ENCODE measurements at regions not wholly inside any gene's neighbourhood (a gene's known extent, or its start where the extent isn't known, plus 50 kb on each side); places are given as distances from the start of the nearest gene placed in this dataset.

GRCh38 chr6:108734271-108734922, 113.8 kb upstream of the ARMC2 start:
- H3K4me1 ChIP-seq (ENCODE audit: control insufficient read depth, insufficient read depth, low read length): peaks cover 8% of the 10 kb centered on the region
- H3K27me3 ChIP-seq (ENCODE audit: control insufficient read depth, insufficient read depth, low read length): no peaks in the 10 kb centered on the region; the same call in 1 of the 2 replicates
- H3K4me3 ChIP-seq (ENCODE audit: low read length): no peak overlapping the region
- no peaks in the 10 kb centered on the region for H3K9me3 ChIP-seq (ENCODE audit: control insufficient read depth, insufficient read depth, low read length)
- H3K27ac ChIP-seq (ENCODE audit: low read length): no peak overlapping the region
- WGBS (ENCODE audit: insufficient coverage, insufficient read length): no CpG with 5 or more reads among the region's 8 CpGs
- DNase-seq (ENCODE audit: low read depth, low spot score): no peak
- no peaks in the 10 kb centered on the region for H3K36me3 ChIP-seq (ENCODE audit: control insufficient read depth, insufficient read depth, low read length)

- Histone ChIP-seq H3K9me3 (ENCODE audit: control insufficient read depth, insufficient read depth, low read length) (no peaks in the 10 kb centered on the region), H3K36me3 (ENCODE audit: control insufficient read depth, insufficient read depth, low read length) (no peaks in the 10 kb centered on the region), H3K27me3 (ENCODE audit: control insufficient read depth, insufficient read depth, low read length) (no peaks in the 10 kb centered on the region; the same call in 1 of the 2 replicates), H3K4me3 (ENCODE audit: low read length) (no peak overlapping the region), H3K27ac (ENCODE audit: low read length) (no peak overlapping the region), H3K4me1 (ENCODE audit: control insufficient read depth, insufficient read depth, low read length) (peaks cover 8% of the 10 kb centered on the region)
- DNase-seq (ENCODE audit: low read depth, low spot score): no peak
- 100% methylated on average over 1 of the region's 2 CpGs for WGBS (ENCODE audit: insufficient coverage, insufficient read length)
Observed at GRCh38 chr6:108735310-108736001, 112.8 kb upstream of the ARMC2 start.

- H3K36me3 ChIP-seq (ENCODE audit: control insufficient read depth, insufficient read depth, low read length): no peaks in the 10 kb centered on the region
- H3K27ac ChIP-seq (ENCODE audit: low read length): no peak overlapping the region
- WGBS (ENCODE audit: insufficient coverage, insufficient read length): no CpG with 5 or more reads among the region's 7 CpGs
- no peak overlapping the region for H3K4me3 ChIP-seq (ENCODE audit: low read length)
- peak; percentile 16 for DNase-seq (ENCODE audit: low read depth, low spot score)
- peaks cover 6% of the 10 kb centered on the region; the same call in 1 of the 2 replicates for H3K4me1 ChIP-seq (ENCODE audit: control insufficient read depth, insufficient read depth, low read length)
- no peaks in the 10 kb centered on the region for H3K9me3 ChIP-seq (ENCODE audit: control insufficient read depth, insufficient read depth, low read length)
- no peaks in the 10 kb centered on the region; the same call in 1 of the 2 replicates for H3K27me3 ChIP-seq (ENCODE audit: control insufficient read depth, insufficient read depth, low read length)
Observed at GRCh38 chr6:108736002-108736361, 112.2 kb upstream of the ARMC2 start.

GRCh38 chr6:108736832-108737231, 111.4 kb upstream of the ARMC2 start:
- 100% methylated on average over 1 of the region's 4 CpGs for WGBS (ENCODE audit: insufficient coverage, insufficient read length)
- no peaks in the 10 kb centered on the region for H3K9me3 ChIP-seq (ENCODE audit: control insufficient read depth, insufficient read depth, low read length)
- peak; percentile 22 for DNase-seq (ENCODE audit: low read depth, low spot score)
- no peak overlapping the region for H3K27ac ChIP-seq (ENCODE audit: low read length)
- no peaks in the 10 kb centered on the region; the same call in 1 of the 2 replicates for H3K27me3 ChIP-seq (ENCODE audit: control insufficient read depth, insufficient read depth, low read length)
- peaks cover 6% of the 10 kb centered on the region; the same call in 1 of the 2 replicates for H3K4me1 ChIP-seq (ENCODE audit: control insufficient read depth, insufficient read depth, low read length)
- H3K36me3 ChIP-seq (ENCODE audit: control insufficient read depth, insufficient read depth, low read length): no peaks in the 10 kb centered on the region
- H3K4me3 ChIP-seq (ENCODE audit: low read length): no peak overlapping the region

GRCh38 chr6:108737594-108738546, 110.4 kb upstream of the ARMC2 start:
- H3K27ac ChIP-seq (ENCODE audit: low read length): no peak overlapping the region
- WGBS (ENCODE audit: insufficient coverage, insufficient read length): no CpG with 5 or more reads among the region's 18 CpGs

GRCh38 chr6:108738684-108739416, 109.4 kb upstream of the ARMC2 start:
- peaks cover 3% of the 10 kb centered on the region for H3K4me1 ChIP-seq (ENCODE audit: control insufficient read depth, insufficient read depth, low read length)
- no CpG with 5 or more reads among the region's 16 CpGs for WGBS (ENCODE audit: insufficient coverage, insufficient read length)
- H3K27me3 ChIP-seq (ENCODE audit: control insufficient read depth, insufficient read depth, low read length): no peaks in the 10 kb centered on the region; the same call in 1 of the 2 replicates
- H3K36me3 ChIP-seq (ENCODE audit: control insufficient read depth, insufficient read depth, low read length): no peaks in the 10 kb centered on the region
- no peak overlapping the region for H3K27ac ChIP-seq (ENCODE audit: low read length)
- no peaks in the 10 kb centered on the region for H3K9me3 ChIP-seq (ENCODE audit: control insufficient read depth, insufficient read depth, low read length)
- no peak overlapping the region for H3K4me3 ChIP-seq (ENCODE audit: low read length)
- DNase-seq (ENCODE audit: low read depth, low spot score): no peak

More at GRCh38 chr6:108737594-108738546, 110.4 kb upstream of the ARMC2 start:
- H3K4me3 ChIP-seq (ENCODE audit: low read length): no peak overlapping the region
- no peak for DNase-seq (ENCODE audit: low read depth, low spot score)
- H3K36me3 ChIP-seq (ENCODE audit: control insufficient read depth, insufficient read depth, low read length): no peaks in the 10 kb centered on the region
- H3K4me1 ChIP-seq (ENCODE audit: control insufficient read depth, insufficient read depth, low read length): peaks cover 6% of the 10 kb centered on the region
- no peaks in the 10 kb centered on the region for H3K9me3 ChIP-seq (ENCODE audit: control insufficient read depth, insufficient read depth, low read length)
- no peaks in the 10 kb centered on the region; the same call in 1 of the 2 replicates for H3K27me3 ChIP-seq (ENCODE audit: control insufficient read depth, insufficient read depth, low read length)

GRCh38 chr6:108739496-108740330, 108.5 kb upstream of the ARMC2 start:
- Histone ChIP-seq H3K4me1 (ENCODE audit: control insufficient read depth, insufficient read depth, low read length) (peaks cover 2% of the 10 kb centered on the region; the same call in 1 of the 2 replicates), H3K27me3 (ENCODE audit: control insufficient read depth, insufficient read depth, low read length) (no peaks in the 10 kb centered on the region; the same call in 1 of the 2 replicates), H3K27ac (ENCODE audit: low read length) (no peak overlapping the region), H3K9me3 (ENCODE audit: control insufficient read depth, insufficient read depth, low read length) (no peaks in the 10 kb centered on the region), H3K4me3 (ENCODE audit: low read length) (no peak overlapping the region), H3K36me3 (ENCODE audit: control insufficient read depth, insufficient read depth, low read length) (no peaks in the 10 kb centered on the region)
- WGBS (ENCODE audit: insufficient coverage, insufficient read length): no CpG with 5 or more reads among the region's 10 CpGs
- DNase-seq (ENCODE audit: low read depth, low spot score): no peak

- Histone ChIP-seq H3K36me3 (ENCODE audit: control insufficient read depth, insufficient read depth, low read length) (no peaks in the 10 kb centered on the region), H3K4me1 (ENCODE audit: control insufficient read depth, insufficient read depth, low read length) (no peaks in the 10 kb centered on the region; the same call in 1 of the 2 replicates), H3K4me3 (ENCODE audit: low read length) (no peak overlapping the region), H3K27ac (ENCODE audit: low read length) (no peak overlapping the region), H3K9me3 (ENCODE audit: control insufficient read depth, insufficient read depth, low read length) (no peaks in the 10 kb centered on the region), H3K27me3 (ENCODE audit: control insufficient read depth, insufficient read depth, low read length) (no peaks in the 10 kb centered on the region)
- 100% methylated on average over 1 of the region's 9 CpGs for WGBS (ENCODE audit: insufficient coverage, insufficient read length)
- no peak for DNase-seq (ENCODE audit: low read depth, low spot score)
Observed at GRCh38 chr6:108741331-108741989, 106.8 kb upstream of the ARMC2 start.

GRCh38 chr6:108742041-108742440, 106.2 kb upstream of the ARMC2 start:
- no peak for DNase-seq (ENCODE audit: low read depth, low spot score)
- no peaks in the 10 kb centered on the region for H3K27me3 ChIP-seq (ENCODE audit: control insufficient read depth, insufficient read depth, low read length)
- H3K9me3 ChIP-seq (ENCODE audit: control insufficient read depth, insufficient read depth, low read length): no peaks in the 10 kb centered on the region
- H3K4me1 ChIP-seq (ENCODE audit: control insufficient read depth, insufficient read depth, low read length): no peaks in the 10 kb centered on the region; the same call in 1 of the 2 replicates
- H3K27ac ChIP-seq (ENCODE audit: low read length): no peak overlapping the region
- no peak overlapping the region for H3K4me3 ChIP-seq (ENCODE audit: low read length)
- no CpG with 5 or more reads among the region's 2 CpGs for WGBS (ENCODE audit: insufficient coverage, insufficient read length)
- no peaks in the 10 kb centered on the region for H3K36me3 ChIP-seq (ENCODE audit: control insufficient read depth, insufficient read depth, low read length)
